IPS-18a (cell line): ENCODE measurements at regions not wholly inside any gene's neighbourhood (a gene's known extent, or its start where the extent isn't known, plus 50 kb on each side); places are given as distances from the start of the nearest gene placed in this dataset.
A peak's percentile ranks its signal among the peaks of the same experiment; 100 is the strongest.

Experiments used
- H3K27ac ChIP-seq: one replicate; pipeline ENCODE4 v1.5.1; 2013; ENCODE audit warnings: low read length
- H3K27me3 ChIP-seq: one replicate; pipeline ENCODE4 v1.6.1; 2013; ENCODE audit warnings: mild to moderate bottlenecking, low read length; ENCODE audit not compliant: control insufficient read depth, insufficient read depth
- H3K36me3 ChIP-seq: one replicate; pipeline ENCODE4 v1.6.1; 2013; ENCODE audit warnings: low read depth, low read length; ENCODE audit not compliant: control insufficient read depth
- H3K4me1 ChIP-seq: one replicate; pipeline ENCODE4 v1.6.1; 2013; ENCODE audit warnings: low read depth, low read length; ENCODE audit not compliant: control insufficient read depth
- H3K4me3 ChIP-seq: one replicate; pipeline ENCODE4 v1.5.1; 2013; ENCODE audit warnings: low read length
- H3K9ac ChIP-seq: one replicate; pipeline ENCODE4 v1.6.1; 2013; ENCODE audit warnings: mild to moderate bottlenecking, low read length, moderate library complexity
- H3K9me3 ChIP-seq: one replicate; pipeline ENCODE4 v1.6.1; 2013; ENCODE audit warnings: low read depth, low read length; ENCODE audit not compliant: control insufficient read depth

DNA sequence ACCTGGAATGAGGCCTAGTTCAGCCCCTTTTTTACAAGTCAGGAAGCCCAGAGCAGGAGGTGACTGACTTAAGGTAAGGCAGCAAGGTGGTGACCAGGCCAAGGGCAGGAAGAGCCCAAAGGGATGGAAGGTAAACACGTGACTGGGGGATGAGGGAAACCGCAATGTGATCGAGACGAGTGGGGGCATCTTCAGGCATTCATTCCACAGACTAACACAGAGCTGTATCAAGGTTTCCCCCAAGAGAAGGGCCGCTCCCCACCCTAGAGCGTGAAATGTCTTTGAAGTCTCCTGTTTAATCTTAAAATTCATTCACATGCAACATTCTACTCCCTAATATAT, 76.3 kb upstream of the PIM1 start:
- H3K27ac ChIP-seq: no peak overlapping the region
- no peaks in the 10 kb centered on the region for H3K9me3 ChIP-seq
- H3K4me1 ChIP-seq: peaks cover 3% of the 10 kb centered on the region
- no peaks in the 10 kb centered on the region for H3K27me3 ChIP-seq
- no peak overlapping the region for H3K4me3 ChIP-seq
- no peaks in the 10 kb centered on the region for H3K36me3 ChIP-seq
- H3K9ac ChIP-seq: no peak overlapping the region

DNA sequence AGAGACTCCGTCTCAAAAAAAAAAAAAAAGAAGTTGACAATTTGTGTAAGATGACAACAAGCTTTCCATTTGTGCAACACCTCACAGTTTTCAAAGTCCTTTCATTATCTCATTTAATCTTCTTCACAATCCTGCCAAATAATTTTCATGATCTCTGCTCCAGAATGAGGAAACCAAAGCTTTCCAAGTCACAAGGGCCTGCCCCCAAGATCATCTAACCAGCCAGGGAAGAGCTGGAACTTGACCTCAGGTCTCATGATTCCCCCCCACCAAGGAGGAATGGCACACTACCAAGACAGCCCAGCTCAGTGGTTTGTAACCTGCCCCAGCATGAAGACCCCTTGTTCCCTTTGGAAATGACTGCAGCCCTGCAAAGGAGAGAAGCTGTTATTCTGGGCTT, 74.0 kb upstream of the PIM1 start:
- Histone ChIP-seq H3K4me3 (no peak overlapping the region), H3K4me1 (peaks cover 3% of the 10 kb centered on the region), H3K27me3 (no peaks in the 10 kb centered on the region), H3K27ac (no peak overlapping the region), H3K9me3 (no peaks in the 10 kb centered on the region), H3K36me3 (no peaks in the 10 kb centered on the region), H3K9ac (no peak overlapping the region)

- no peaks in the 10 kb centered on the region for H3K9me3 ChIP-seq
- peaks cover 15% of the 10 kb centered on the region for H3K4me1 ChIP-seq
Measured at GRCh38 chr6:37097335-37097734, 72.6 kb upstream of the PIM1 start.

GRCh38 chr6:37099442-37099841, 70.5 kb upstream of the PIM1 start:
- H3K36me3 ChIP-seq: no peaks in the 10 kb centered on the region
- no peak overlapping the region for H3K27ac ChIP-seq
- no peak overlapping the region for H3K9ac ChIP-seq
- no peak overlapping the region for H3K4me3 ChIP-seq
- H3K4me1 ChIP-seq: peaks cover 27% of the 10 kb centered on the region
- no peaks in the 10 kb centered on the region for H3K9me3 ChIP-seq
- H3K27me3 ChIP-seq: no peaks in the 10 kb centered on the region

More at GRCh38 chr6:37097335-37097734, 72.6 kb upstream of the PIM1 start:
- no peak overlapping the region for H3K9ac ChIP-seq
- no peak overlapping the region for H3K4me3 ChIP-seq
- H3K36me3 ChIP-seq: no peaks in the 10 kb centered on the region
- no peaks in the 10 kb centered on the region for H3K27me3 ChIP-seq
- no peak overlapping the region for H3K27ac ChIP-seq

GRCh38 chr6:37100745-37101144, 69.2 kb upstream of the PIM1 start:
- Histone ChIP-seq H3K27ac (no peak overlapping the region), H3K9me3 (no peaks in the 10 kb centered on the region), H3K36me3 (no peaks in the 10 kb centered on the region), H3K4me3 (no peak overlapping the region), H3K27me3 (no peaks in the 10 kb centered on the region), H3K9ac (no peak overlapping the region), H3K4me1 (peaks cover 40% of the 10 kb centered on the region)

DNA sequence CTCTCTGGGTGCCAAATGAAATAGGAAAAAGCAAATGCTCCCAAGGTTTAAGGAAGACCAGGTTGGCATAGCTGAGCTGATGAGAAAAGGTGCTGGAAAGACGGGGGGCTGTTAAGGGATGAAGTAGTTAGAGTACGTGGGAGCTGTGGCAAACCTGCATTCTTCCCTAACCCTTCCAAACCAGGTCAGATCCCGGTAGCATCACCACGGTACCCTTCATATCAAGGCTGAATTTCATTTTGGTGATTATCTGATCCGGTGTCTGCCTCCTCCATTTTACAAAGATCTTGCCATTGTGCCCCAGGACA, 68.0 kb upstream of the PIM1 start:
- Histone ChIP-seq H3K9me3 (no peaks in the 10 kb centered on the region), H3K4me1 (peaks cover 43% of the 10 kb centered on the region), H3K27me3 (no peaks in the 10 kb centered on the region), H3K36me3 (no peaks in the 10 kb centered on the region), H3K9ac (peak overlapping the region; percentile 67), H3K27ac (peak overlapping the region; percentile 80), H3K4me3 (peak overlapping the region; percentile 49)

- H3K27me3 ChIP-seq: no peaks in the 10 kb centered on the region
- peak overlapping the region; percentile 80 for H3K27ac ChIP-seq
- peak overlapping the region; percentile 67 for H3K9ac ChIP-seq
- no peaks in the 10 kb centered on the region for H3K9me3 ChIP-seq
- H3K4me3 ChIP-seq: peak overlapping the region; percentile 49
- H3K36me3 ChIP-seq: no peaks in the 10 kb centered on the region
- H3K4me1 ChIP-seq: peaks cover 47% of the 10 kb centered on the region
Measured at GRCh38 chr6:37102299-37103168, 67.4 kb upstream of the PIM1 start.

DNA sequence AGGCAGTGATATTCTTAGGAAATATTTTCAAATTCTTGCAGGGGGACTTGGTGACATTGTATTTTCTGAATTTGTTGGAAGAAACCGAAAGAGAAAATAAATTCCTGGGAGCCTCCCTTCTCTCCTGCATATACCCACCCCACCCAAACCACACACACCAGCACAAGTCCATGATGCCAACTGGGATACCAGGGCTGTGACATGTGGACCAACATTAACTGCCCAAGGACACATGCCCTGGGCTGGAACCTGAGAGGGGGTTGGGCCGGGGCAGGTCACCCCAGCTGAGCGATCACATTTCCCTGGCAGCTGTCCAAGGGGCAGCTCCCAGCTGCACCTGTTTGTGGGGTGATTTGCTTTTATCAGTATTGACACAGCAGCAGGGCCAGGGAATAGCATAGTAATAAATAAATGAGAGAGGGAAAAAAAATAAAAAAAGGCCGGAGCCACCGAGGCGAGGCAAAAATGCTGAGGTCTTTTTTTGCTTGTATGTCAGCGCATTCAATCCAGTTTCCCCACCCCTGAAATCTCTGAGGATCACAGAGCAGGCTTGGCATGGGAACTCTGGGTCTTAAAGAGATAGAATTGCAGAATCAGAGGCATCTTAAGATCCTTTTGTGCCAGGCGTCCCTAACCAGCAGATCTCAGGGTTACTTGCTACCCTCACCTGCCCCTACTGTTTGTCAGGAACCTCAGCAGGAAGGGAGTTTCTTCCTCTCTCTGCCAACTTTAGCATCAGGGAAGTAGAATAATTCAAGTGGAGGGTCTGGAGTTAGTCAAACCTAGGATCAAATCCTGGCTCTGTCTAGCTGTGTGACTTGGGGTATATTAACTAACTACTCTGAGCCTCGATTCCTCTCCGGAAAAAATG, 66.5 kb upstream of the PIM1 start:
- no peaks in the 10 kb centered on the region for H3K27me3 ChIP-seq
- peak overlapping the region; percentile 67 for H3K9ac ChIP-seq
- no peaks in the 10 kb centered on the region for H3K36me3 ChIP-seq
- H3K27ac ChIP-seq: peak overlapping the region; percentile 61
- H3K4me1 ChIP-seq: peaks cover 47% of the 10 kb centered on the region
- H3K9me3 ChIP-seq: no peaks in the 10 kb centered on the region
- H3K4me3 ChIP-seq: peak overlapping the region; percentile 49

DNA sequence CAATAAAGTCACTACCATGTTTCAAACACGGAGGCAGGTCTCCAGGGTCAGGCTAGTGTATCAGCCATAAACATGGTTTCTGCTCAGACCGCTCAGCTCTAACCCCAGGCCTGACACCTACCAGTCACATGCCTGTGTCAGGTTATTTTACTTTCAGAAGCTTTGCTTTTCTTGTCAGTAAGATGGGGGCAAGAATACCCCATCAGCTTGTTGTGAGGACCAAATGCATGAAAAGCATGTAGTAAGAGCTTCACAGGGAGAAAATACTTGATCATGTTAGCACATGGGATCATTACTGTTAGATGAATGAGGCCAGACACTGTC, 65.2 kb upstream of the PIM1 start:
- Histone ChIP-seq H3K36me3 (peaks cover 3% of the 10 kb centered on the region), H3K4me1 (peaks cover 47% of the 10 kb centered on the region), H3K27me3 (no peaks in the 10 kb centered on the region), H3K9me3 (no peaks in the 10 kb centered on the region), H3K9ac (no peak overlapping the region), H3K4me3 (no peak overlapping the region), H3K27ac (no peak overlapping the region)

- Histone ChIP-seq H3K36me3 (peaks cover 6% of the 10 kb centered on the region), H3K9me3 (no peaks in the 10 kb centered on the region), H3K4me3 (no peak overlapping the region), H3K4me1 (peaks cover 47% of the 10 kb centered on the region), H3K27me3 (no peaks in the 10 kb centered on the region), H3K27ac (no peak overlapping the region), H3K9ac (no peak overlapping the region)
Measured at GRCh38 chr6:37105148-37106050, 64.6 kb upstream of the PIM1 start.

DNA sequence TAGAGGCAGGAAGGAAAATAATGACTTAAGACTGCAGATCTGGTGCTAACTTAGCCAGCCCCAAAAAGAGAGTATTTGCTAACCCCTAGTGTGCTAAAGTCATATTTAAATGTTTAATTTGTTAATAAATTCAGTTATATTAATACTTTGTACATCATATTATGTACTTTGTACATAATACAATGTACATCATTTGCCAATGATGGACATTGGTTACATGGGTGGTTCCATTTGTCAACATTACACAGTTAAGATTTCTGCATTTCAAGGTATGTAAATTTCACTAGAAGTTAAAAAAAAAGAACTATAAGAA, 63.9 kb upstream of the PIM1 start:
- Histone ChIP-seq H3K27me3 (no peaks in the 10 kb centered on the region), H3K4me3 (no peak overlapping the region), H3K4me1 (peaks cover 47% of the 10 kb centered on the region), H3K9ac (no peak overlapping the region), H3K27ac (no peak overlapping the region), H3K9me3 (no peaks in the 10 kb centered on the region), H3K36me3 (peaks cover 6% of the 10 kb centered on the region)
